Left lobe of liver (tissue), 2 donors: ENCODE measurements at regions not wholly inside any gene's neighbourhood (a gene's known extent, or its start where the extent isn't known, plus 50 kb on each side); places are given as distances from the start of the nearest gene placed in this dataset.
"Not testable (repeated sequence)": the region's sequence is repeated elsewhere in the genome, so short reads cannot be mapped to it uniquely, and the experiment has no call there.

Experiments
- ATAC-seq: fragments of 200-7000 bp; cut with Tn5 transposase; one replicate; pipeline ENCODE4 v1.9.1; 2020; ENCODE audit warnings: mild to moderate bottlenecking, moderate library complexity
- DNase-seq: peaks from one replicate; pipeline ENCODE4 v3.0.0-alpha.2; 2020; ENCODE audit warnings: low spot score
- donor health status: DM: no; HTN: no; CAD: no; lungs with moderate emphysema.
- donor health status: DM: no; HTN: yes; CAD: no.

- ATAC-seq, DNase-seq: not testable (repeated sequence)
Observed at GRCh38 chr21:6092401-6092800, 4429.0 kb upstream of the TPTE start.

- not testable (repeated sequence) for ATAC-seq
Observed at GRCh38 chr21:6093419-6093818, 4428.0 kb upstream of the TPTE start.

GRCh38 chr21:6093870-6094269 is 4427.5 kb upstream of the TPTE start:
- not testable (repeated sequence) for ATAC-seq, DNase-seq

More at GRCh38 chr21:6093419-6093818, 4428.0 kb upstream of the TPTE start:
- DNase-seq: not testable (repeated sequence)

- not testable (repeated sequence) for DNase-seq, ATAC-seq
Observed at GRCh38 chr21:6095304-6095703, 4426.1 kb upstream of the TPTE start.

- not testable (repeated sequence) for DNase-seq
- ATAC-seq: peak; percentile 92
Observed at GRCh38 chr21:6096560-6097424, 4424.6 kb upstream of the TPTE start.

GRCh38 chr21:6097736-6098135 is 4423.6 kb upstream of the TPTE start:
- ATAC-seq, DNase-seq: not testable (repeated sequence)

GRCh38 chr21:6098191-6098935 is 4423.0 kb upstream of the TPTE start:
- not testable (repeated sequence) for ATAC-seq, DNase-seq

GRCh38 chr21:6101588-6101987 is 4419.8 kb upstream of the TPTE start:
- DNase-seq, ATAC-seq: not testable (repeated sequence)

- not testable (repeated sequence) for DNase-seq, ATAC-seq
Observed at GRCh38 chr21:6104546-6104945, 4416.8 kb upstream of the TPTE start.

GRCh38 chr21:6106686-6107567 is 4414.5 kb upstream of the TPTE start:
- ATAC-seq (peak; percentile 44), DNase-seq (peak; percentile 22)

- ATAC-seq: peak; percentile 54
Observed at GRCh38 chr21:6108894-6109293, 4412.5 kb upstream of the TPTE start.

GRCh38 chr21:6109774-6110173 is 4411.6 kb upstream of the TPTE start:
- peak; percentile 45 for DNase-seq
- ATAC-seq: not testable (repeated sequence)

More at GRCh38 chr21:6108894-6109293, 4412.5 kb upstream of the TPTE start:
- DNase-seq: not testable (repeated sequence)

- ATAC-seq: peak; percentile 74
Observed at GRCh38 chr21:6110716-6111343, 4410.6 kb upstream of the TPTE start.

GRCh38 chr21:6111354-6111753 is 4410.0 kb upstream of the TPTE start:
- DNase-seq (peak; percentile 24), ATAC-seq (peak; percentile 4)

More at GRCh38 chr21:6110716-6111343, 4410.6 kb upstream of the TPTE start:
- not testable (repeated sequence) for DNase-seq

GRCh38 chr21:6118336-6118735 is 4403.0 kb upstream of the TPTE start:
- DNase-seq (peak; percentile 28), ATAC-seq (peak; percentile 30)

GRCh38 chr21:6120863-6121262 is 4400.5 kb upstream of the TPTE start:
- DNase-seq: peak; percentile 23
- ATAC-seq: not testable (repeated sequence)

GRCh38 chr21:6122629-6123028 is 4398.8 kb upstream of the TPTE start:
- not testable (repeated sequence) for DNase-seq, ATAC-seq

- DNase-seq, ATAC-seq: not testable (repeated sequence)
Observed at GRCh38 chr21:6123224-6123623, 4398.2 kb upstream of the TPTE start.

- DNase-seq (peak; percentile 22), ATAC-seq (peak; percentile 34)
Observed at GRCh38 chr21:6125549-6126240, 4395.7 kb upstream of the TPTE start.
